HCT116 (cell line): ENCODE measurements at regions not wholly inside any gene's neighbourhood (a gene's known extent, or its start where the extent isn't known, plus 50 kb on each side); places are given as distances from the start of the nearest gene placed in this dataset.

ENCODE experiments used
- CEBPB ChIP-seq: IDR thresholded peaks from 2 replicates; pipeline ENCODE4 v1.6.1; 2012; ENCODE audit warnings: low read depth
- EZH2 ChIP-seq: fragments of 200-600 bp; sonication (generic); IDR thresholded peaks from 2 replicates; pipeline ENCODE4 v1.6.1; 2017; ENCODE audit warnings: antibody characterized with exemption, mixed run types
- EZH2phosphoT487 ChIP-seq: fragments of 200-600 bp; IDR thresholded peaks from 2 replicates; pipeline ENCODE4 v1.6.1; 2018; ENCODE audit warnings: antibody characterized with exemption, borderline replicate concordance
- FOSL1 ChIP-seq: IDR thresholded peaks from 2 replicates; pipeline ENCODE4 v1.6.1; 2012; ENCODE audit warnings: low read depth
- MAX ChIP-seq: IDR thresholded peaks from 2 replicates; pipeline ENCODE4 v1.6.1; 2012
- POLR2A ChIP-seq: IDR thresholded peaks from 2 replicates; pipeline ENCODE4 v1.7.0; 2011; ENCODE audit warnings: borderline replicate concordance; ENCODE audit not compliant: insufficient read depth, insufficient read length; ENCODE audit errors: extremely low read depth
- POLR2AphosphoS5 ChIP-seq: IDR thresholded peaks from 2 replicates; pipeline ENCODE4 v1.6.1; 2011; ENCODE audit warnings: mild to moderate bottlenecking, low read depth, low read length, moderate library complexity
- SP1 ChIP-seq: IDR thresholded peaks from 2 replicates; pipeline ENCODE4 v1.6.1; 2012; ENCODE audit warnings: low read depth
- ZNF274 ChIP-seq: fragments of 200-500 bp; sonication (Bioruptor generic); IDR thresholded peaks from 2 replicates; pipeline ENCODE4 v1.6.1; 2014; ENCODE audit warnings: mild to moderate bottlenecking, low read depth, low read length, inconsistent platforms
- TF ChIP-seq, protein P1 (sequence below), 3 experiments: fragments of 200-600 bp in 1 of 3; sonication (generic) in 1 of 3; IDR thresholded peaks in 2 of 3; conservative IDR thresholded peaks in 1 of 3; 2 replicates each; pipeline ENCODE4 v1.5.1; 2012 to 2017; ENCODE audit warnings: low read depth in 2 of 3, low read length in 2 of 3, antibody characterized with exemption in 1 of 3, borderline replicate concordance in 1 of 3, control low read depth in 1 of 3, mild to moderate bottlenecking in 1 of 3, mixed read lengths in 1 of 3, mixed run types in 1 of 3, moderate library complexity in 1 of 3; ENCODE audit not compliant: insufficient read depth in 1 of 3
- TF ChIP-seq, protein P2 (sequence below): IDR thresholded peaks from 2 replicates; pipeline ENCODE4 v1.6.1; 2012

DNA sequence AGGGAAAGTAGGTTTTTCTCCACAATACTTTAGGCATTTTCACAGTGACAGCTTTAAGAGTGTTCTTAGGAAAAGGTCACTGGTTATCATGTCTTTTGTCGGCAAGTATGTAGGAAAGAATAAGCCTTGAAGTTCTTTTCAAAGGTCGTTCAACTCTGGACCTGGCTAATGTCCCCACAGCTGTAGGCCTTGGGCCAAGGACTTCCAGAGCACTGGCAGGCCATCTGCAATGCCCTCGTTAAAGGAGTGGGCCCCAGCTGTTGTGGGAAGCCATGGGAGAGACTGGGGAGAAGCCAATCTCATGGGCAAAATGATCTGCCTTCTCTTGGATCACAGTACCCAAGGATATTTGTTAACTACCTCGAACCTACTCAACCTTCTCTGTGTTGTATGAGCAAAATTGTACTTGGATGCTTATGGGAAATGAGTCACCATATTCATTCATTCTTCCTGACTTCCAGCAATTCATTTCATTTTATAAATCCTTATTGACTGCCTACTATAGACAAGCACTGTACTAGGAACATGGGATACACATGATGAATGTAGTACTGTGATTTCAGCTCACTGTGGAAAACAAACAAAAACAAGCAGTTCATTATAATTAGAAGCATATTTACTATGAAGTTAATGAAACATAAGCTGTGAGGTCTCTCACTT lies 141.1 kb upstream of the KIT start:
- TF ChIP-seq POLR2A (no peak), EZH2 (no peak), SP1 (no peak), FOSL1 (no peak), MAX (no peak), POLR2AphosphoS5 (no peak), ZNF274 (no peak), EZH2phosphoT487 (no peak), CEBPB (no peak)
- TF ChIP-seq, protein P1, sequence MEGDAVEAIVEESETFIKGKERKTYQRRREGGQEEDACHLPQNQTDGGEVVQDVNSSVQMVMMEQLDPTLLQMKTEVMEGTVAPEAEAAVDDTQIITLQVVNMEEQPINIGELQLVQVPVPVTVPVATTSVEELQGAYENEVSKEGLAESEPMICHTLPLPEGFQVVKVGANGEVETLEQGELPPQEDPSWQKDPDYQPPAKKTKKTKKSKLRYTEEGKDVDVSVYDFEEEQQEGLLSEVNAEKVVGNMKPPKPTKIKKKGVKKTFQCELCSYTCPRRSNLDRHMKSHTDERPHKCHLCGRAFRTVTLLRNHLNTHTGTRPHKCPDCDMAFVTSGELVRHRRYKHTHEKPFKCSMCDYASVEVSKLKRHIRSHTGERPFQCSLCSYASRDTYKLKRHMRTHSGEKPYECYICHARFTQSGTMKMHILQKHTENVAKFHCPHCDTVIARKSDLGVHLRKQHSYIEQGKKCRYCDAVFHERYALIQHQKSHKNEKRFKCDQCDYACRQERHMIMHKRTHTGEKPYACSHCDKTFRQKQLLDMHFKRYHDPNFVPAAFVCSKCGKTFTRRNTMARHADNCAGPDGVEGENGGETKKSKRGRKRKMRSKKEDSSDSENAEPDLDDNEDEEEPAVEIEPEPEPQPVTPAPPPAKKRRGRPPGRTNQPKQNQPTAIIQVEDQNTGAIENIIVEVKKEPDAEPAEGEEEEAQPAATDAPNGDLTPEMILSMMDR (IDR thresholded peaks at IDR 0.05 in 2 of 3, conservative IDR thresholded peaks at IDR 0.05 in 1 of 3; ENCODE audit: borderline replicate concordance in 1 of 3, insufficient read depth in 1 of 3, low read depth in 2 of 3, low read length in 2 of 3): no peak
- TF ChIP-seq, protein P2, sequence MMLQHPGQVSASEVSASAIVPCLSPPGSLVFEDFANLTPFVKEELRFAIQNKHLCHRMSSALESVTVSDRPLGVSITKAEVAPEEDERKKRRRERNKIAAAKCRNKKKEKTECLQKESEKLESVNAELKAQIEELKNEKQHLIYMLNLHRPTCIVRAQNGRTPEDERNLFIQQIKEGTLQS: no peak
